GM19463 (cell line): ENCODE measurements at regions not wholly inside any gene's neighbourhood (a gene's known extent, or its start where the extent isn't known, plus 50 kb on each side); places are given as distances from the start of the nearest gene placed in this dataset.

Experiments
- ATAC-seq: cut with Tn5 transposase; IDR thresholded peaks from one replicate; pipeline ENCODE4 v1.9.1; 2021; ENCODE audit warnings: mild to moderate bottlenecking, moderate library complexity; ENCODE audit not compliant: unreplicated experiment

DNA sequence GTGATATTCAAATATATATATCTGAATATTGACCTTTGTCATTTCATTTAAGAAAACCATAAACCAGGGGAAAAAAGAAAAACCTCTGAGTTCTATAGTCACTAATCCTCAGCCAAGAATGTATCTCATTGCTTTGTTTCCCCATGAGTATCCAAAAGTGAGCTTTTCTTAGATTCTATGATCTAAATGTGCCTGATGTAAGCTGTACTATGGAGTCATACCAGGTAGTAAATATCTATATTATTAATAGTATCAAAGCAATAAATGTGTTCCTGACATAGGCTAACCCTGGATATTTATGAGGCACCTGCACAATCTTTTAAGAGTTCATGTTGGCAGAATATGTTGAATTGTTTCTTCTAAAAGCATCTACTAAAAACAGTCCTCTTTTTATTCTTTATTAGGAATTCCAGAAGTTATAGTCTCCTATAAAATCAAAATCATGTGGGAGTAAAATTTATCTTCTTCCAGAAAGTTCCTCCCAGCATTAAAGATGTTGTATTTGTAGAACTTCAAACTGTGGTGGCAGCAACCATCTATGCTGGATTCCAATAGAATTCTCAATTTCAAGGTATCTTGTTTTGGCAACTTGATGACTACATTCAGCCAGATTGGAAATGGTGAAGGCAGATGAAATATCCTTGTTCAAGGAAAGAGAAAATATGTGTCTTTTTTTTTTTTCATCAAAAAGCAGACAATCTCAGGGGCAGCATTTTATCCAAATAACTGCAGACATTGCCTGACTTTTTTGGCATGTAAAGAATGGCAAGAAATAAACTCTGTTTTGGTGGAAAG lies 139.7 kb upstream of the RASSF8 start:
- ATAC-seq: no peak

DNA sequence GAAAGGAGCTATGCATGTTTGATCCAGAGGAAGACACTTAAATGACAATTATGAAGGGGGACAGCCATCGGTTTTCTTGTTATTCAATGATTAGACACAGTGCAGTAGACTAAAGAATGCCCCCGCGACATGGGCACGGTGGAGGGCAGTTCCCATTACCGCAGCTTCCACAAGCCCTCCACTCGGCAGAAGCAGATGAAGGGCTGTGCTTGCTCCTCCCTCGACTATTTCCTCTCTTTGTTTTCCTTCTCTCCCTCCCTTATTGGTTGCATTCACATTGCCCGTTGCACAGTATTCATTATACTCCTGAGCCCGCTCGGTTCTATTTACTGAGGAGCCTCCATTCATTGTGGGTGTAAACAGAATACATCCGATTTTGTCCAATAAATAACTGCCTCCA lies 138.8 kb upstream of the RASSF8 start:
- no peak for ATAC-seq

DNA sequence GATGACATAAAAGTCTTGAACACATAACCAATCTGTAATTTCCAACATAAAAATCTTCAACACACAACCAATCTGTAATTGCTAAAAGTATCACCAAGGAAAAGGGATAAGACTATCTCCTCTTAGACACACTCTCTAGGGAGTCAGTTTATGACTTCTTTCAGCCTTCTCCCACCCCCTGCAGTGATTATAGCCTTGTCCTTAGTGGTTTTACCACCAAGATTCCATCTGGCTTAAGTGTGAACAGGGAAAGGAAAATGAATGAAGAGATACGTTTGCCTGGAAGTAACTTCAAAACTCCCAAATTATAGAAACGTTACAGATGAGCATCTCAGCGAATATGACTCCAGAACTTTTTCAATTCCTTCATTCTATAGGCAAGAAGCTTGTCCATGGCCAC lies 136.2 kb upstream of the RASSF8 start:
- no peak for ATAC-seq

DNA sequence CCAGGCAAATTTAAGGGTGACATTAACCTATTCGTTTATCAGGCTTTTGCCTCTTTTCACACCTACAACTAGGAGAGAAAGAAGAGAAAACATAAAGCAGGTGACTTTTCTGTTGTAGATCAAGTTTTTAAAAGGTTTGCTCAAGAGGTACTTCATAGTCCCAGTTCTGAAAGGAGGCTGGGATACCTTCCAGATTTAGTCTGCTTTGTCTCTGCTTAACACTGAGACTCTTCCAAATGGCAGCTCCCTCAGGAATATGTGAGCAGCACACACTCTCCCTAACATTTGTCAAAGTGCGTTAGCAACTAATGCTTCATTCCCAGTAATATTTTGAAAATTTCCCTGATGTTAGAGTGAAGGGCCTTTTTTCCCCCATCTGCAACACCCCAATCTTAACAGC lies 133.7 kb upstream of the RASSF8 start:
- no peak for ATAC-seq

DNA sequence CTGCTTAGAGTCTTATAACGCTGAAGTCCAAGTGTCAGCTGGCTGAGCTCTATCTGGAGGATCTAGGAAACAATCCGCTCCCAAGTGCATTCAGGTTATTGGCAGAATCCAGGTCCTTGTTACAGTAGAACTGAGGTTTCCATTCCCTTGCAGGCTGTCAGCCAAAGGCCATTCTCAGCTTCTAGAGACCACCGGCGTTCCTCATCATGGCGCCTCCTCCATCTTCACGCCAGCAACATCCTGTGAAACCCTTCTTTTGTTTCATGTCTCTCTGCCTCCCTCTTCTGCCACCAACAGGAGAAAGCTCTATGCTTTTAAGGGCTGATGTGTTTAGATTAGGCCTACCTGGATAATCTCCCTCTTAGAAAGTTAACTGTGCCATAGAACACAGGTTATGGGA lies 133.0 kb upstream of the RASSF8 start:
- ATAC-seq: no peak

DNA sequence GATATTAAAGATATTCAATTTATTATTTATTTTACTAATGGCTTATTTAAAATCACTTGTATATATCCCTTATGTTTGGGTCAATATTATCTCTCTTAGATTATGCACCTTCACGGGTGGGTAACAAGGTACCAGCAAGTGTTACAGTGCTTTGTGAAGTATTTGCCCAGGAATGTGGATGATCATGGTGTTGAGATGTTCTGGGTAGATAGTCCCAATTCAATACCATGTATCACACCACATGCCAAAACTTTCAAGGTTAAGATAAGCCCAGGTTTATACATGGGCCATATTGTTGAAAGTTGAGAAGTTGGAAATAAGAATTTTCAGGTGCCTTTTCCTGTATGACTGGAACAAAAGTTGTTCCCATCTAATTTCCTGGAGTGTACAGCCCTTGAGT lies 131.3 kb upstream of the RASSF8 start:
- ATAC-seq: no peak

DNA sequence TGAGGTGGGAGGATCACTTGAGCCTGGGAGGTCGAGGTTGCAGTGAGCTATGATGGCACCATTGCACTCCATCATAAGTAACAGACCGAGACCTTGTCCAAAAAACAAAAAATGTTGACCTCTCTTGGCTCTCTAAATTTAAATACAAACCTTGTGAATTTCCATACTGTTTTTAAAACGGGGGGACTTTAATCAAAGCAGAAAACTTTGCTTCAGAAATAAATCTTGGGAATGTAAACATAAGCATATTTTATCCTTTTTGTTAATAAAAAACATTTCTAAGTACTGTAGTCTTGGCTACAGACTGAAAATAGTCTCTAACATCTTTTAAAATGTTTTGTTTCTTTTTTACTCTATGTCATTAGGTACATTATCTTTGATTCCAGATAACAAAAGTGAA lies 130.7 kb upstream of the RASSF8 start:
- no peak for ATAC-seq

DNA sequence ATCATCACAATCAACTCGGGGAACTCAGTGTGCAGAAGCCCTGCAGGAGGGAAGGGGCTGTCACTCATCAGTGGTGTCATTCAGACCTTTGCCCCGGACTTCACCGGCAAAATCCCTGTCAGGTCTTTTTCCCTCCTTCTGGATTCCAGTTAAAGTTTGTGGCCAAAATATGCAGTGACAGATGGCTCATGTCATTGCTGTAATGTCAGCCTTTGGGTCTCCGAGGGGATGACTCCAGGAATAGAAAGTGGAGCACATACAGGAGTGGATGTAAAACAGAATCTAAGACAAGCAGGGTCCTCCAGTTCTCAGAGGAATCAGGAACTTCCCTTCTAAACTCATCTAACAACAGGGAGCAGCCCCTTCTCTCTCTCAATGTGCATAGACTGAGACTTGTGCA lies 130.3 kb upstream of the RASSF8 start:
- no peak for ATAC-seq

DNA sequence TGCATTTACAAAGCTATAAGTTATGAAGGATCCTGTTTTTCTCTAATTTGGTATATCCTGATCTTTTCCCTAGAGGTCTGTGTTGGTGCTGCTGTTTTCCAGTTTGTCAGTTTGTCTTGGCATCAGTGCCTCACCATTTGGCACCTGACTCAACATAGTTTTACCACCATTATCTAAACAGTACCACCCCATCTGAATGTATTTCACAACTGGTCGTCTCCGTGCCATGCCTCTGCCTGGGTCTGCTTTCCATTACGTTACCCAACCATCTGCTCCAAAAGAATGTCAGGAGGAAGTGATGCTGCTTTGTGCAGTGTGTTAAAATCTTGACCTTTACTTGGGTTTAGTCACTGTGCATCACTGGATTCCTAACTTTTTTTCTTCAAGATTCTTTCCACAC lies 129.3 kb upstream of the RASSF8 start:
- no peak for ATAC-seq

DNA sequence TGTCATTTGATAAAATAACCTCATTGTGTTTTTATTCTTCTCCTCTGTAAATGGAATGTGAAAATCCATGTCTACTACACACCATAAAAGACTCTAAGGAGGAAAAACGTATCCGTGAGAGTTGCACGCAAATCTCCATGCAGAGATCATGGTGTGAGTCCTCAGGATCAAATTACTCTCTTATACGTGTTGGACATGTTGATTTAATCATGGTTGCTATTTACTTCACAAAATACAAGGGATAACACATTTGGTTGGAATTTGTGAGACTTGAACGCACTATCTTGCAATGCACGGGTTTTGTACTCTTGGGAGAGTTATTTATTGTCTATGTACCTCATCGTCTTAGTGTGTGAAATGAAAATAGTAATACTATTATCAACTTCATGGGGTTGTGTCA lies 128.0 kb upstream of the RASSF8 start:
- no peak for ATAC-seq

DNA sequence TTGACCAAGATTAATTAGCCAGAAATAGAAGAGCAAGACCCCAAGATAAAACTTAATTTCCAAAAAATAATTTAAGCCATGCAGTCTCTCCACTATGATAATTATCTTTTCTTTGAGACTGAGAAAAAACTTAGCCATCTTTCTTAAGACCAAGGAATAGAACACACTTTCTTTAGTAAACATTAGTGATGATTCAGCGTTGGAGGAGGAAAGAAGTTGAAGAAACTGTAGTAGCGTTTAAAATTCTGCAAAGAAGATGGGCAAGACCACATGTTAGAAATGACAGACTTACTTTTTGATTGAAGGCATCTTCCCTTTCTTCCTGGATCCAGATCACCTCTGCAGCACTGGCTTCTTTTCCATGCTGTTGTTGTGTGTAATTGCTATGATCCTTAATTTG lies 124.8 kb upstream of the RASSF8 start:
- ATAC-seq: no peak

DNA sequence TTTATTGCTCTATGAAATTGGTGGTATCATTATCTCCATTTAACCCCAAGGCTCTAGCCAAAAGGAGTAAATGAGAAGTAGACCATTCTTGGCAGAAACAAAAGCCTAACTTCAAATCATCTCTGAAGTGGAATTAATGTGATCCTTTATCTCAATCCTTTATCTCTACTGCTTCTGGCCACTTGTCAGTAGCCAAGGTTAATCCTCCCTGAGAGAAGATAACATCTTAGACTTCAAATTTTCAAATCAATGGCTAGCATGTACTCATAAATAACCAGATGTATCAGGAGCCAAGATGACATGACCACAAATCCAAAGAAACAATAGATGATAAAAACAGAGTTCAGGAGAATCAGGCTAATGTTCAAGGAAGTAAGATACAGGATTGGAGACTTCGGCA lies 123.1 kb upstream of the RASSF8 start:
- no peak for ATAC-seq

DNA sequence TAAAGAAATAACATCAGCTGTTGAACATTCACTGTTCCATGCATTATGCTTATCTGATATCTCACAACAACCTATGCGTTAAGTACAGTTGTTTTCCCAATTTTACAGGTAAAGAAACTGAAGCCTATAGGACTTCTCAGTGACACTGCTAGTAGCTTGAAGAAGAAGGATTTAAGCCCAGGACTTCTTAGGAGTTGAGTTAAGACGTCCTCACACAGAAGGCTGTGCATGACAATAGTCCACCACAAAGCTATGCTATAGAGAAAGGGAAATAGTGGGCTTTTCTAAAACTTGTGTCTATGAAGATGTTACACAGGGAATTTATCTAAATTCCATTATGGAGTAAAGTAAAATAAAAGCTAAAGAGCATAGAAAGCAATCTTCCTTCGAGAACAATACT lies 120.5 kb upstream of the RASSF8 start:
- ATAC-seq: no peak

DNA sequence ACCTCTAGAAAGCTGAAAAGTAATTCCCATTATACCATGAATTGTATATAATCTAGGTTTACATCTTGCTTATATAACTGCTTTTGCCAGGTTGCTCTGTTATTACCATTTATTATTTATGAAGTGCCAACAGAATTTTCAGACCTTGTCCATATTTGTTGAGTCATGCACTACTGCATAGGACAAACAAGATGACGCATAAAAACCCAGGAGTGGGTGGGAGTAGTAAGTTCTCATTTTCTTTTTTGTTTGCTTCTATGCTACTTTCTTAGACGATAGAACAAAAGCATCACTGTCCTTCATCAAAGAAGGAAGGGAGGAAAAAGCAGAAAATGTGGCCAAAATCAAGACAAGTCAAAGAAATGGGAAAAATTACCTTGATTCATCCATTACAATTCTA lies 119.0 kb upstream of the RASSF8 start:
- no peak for ATAC-seq

DNA sequence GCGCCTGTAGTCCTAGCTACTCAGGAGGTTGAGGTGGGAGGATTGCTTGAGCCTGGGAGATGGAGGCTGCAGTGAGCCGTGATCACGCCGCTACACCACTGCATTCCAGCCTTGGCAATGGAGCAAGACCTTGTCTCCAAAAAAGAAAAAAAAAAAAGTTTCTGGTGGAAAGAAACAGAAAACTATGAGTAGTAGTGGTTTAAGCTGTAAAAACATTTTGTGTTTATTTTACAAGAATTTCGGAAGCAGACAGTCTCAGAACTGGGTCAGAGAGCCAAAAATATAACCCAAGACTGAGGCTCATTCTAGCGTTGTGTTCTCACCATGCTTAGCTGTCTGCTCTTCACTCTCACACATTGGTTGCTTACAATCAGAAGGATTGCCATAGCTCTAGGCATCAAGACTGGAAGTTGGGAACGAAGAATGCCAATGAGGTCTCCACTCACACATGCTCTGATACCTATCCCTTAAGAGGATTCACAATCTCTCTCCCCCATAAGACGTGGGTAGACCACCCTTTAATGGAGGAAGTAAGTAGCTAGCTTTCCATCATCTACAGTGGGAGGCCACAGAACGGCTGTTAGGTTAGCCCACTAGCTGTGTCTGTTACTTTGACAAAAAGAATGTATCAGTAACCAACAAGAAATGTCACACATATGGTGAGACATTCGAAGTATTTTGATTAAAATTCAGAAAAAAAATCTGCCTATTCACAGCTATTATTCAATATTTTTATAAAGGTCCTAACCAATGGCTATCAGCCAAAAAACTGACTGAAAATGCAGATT lies 117.6 kb upstream of the RASSF8 start:
- ATAC-seq: no peak

DNA sequence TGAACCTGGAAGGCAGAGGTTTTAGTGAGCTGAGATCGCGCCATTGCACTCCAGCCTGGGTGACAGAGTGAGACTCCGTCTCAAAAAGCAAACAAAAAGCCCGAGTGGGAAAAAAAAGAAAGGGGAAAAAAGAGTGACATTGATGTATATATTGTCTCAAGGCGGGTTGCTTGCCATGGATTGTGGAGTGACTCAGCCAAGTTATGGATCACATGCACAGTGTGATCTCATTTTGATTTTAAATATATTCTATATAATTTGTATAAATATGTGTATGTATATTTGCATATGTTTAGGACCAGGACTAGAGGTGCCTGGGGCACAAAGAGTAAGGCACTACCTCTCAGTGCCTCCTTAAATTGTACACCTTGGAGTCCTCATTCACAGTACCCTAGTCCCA lies 116.2 kb upstream of the RASSF8 start:
- no peak for ATAC-seq

DNA sequence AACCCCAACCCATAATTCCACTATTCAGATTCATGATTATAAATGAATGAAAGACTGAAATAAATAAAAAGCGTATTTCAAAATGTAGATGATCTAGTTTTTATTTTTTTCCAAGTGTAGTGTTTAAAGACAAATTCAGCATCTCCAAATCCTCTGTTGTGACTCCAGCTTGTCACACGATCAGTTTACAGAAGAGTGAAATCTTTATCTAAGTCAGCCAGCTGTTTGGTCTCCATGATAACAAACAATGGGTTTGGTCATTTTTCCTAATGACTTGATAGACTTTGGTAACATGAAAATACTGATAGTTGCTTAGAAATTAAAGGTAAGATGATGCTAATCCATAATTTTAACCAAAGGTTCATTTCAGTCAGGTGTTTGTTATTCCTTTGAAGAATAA lies 114.5 kb upstream of the RASSF8 start:
- ATAC-seq: no peak

DNA sequence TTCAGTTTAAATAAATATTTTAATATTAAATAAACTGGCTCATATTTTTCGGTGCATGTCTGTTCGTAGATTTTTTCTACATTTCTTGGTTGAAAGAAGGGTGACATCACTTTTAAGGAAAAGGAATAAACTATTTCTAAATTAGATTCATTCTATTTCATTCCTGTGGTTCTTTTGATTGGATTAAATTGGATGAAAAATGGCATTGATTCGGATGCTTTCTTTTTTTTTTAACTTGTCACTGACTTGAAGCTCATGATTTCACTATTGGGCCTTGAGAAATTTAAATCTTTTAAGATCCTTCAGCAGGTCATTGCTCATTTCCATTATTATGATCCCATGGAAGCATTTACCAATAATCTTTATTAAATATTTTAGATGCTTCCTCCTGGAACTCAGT lies 113.1 kb upstream of the RASSF8 start:
- no peak for ATAC-seq

DNA sequence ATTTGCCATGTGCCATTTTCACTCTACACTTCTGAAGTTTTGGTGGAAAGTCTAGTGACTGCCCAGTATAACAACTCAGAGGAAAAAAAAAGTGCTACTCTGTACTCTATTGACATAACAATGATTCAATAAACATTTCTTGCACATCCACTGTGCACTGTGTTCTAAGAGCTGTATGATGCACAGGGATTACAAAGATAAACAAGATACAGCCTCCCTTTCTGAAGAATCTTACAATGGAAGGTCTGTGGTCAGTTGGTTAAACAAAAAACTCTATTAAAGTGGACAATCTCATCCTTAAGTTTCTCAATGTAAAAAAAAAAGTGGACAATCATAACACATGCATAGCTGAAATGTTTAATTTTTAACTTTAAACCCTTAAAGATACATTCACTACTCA lies 105.7 kb upstream of the RASSF8 start:
- no peak for ATAC-seq

DNA sequence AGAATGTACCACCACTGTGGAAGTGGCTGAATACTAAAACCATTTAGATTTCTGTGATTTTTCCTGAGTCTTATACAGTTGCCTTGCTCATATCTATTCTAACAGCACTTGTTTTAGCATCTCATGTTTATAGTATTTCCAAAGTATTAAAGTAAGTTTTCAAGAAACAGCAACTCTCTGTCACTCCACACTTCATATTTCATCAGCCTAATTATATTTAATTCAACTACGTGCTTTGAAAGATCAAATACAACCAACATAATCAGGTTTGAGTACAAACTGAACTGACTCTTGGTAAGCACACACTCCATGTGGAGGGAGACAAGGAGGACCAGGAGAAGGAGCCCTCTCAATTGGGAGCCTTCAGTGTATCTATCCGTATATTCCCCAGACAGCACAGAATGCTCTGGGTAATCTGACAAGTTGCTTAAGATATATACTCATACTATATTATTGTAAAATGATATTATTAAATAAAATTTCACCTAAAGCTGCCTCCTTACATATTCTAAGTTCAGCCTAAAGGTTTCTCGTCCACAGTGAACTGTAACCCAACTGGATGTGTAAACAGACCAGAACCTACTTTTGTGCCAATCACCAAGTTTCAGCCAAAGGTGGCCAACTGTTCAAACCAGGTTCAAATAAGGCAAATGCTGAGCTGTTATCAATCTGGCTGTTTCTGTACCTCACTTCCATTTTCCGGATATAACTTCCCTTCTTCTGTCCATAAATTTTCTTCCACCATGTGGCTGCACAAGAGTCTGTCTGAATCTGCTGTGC lies 105.0 kb upstream of the RASSF8 start:
- no peak for ATAC-seq

DNA sequence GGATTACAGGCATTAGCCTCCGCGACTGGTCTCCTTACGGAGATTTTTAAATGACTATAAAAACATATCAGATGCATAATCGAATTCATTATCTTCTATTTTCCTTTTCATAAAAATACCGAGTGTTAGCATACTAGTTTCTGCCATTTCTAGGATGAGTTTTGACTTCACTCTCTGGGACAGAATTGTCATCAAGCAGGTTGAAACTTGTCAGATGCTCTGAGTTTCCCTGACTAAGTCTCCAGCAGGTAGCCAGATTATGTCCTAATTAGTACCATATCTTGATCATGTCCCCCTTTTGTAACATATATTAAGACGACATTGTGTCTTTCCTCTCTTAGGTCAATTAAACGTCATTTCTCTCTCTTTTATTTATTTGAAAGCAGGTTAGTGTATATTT lies 103.5 kb upstream of the RASSF8 start:
- no peak for ATAC-seq

DNA sequence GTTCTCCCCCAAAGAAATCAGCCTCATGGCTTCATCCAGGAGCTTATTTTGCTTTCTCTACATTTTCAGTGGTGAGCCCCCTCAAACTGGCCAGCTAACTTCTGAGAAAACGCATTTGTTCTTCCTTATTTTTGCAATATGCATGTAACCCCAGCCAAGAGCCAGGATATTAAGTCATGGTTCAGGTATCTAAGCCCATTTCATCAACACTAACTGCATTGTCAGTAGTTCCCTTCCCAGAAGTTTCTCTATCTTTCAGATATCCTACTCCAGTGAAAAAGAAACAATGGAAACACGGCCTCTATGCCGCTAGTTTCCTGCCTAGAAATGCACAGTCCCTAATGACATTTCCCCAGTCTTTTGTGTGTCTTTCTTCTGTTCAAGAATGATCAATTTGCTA lies 102.8 kb upstream of the RASSF8 start:
- no peak for ATAC-seq
